GM18951 (cell line): ENCODE measurements at regions not wholly inside any gene's neighbourhood (a gene's known extent, or its start where the extent isn't known, plus 50 kb on each side); places are given as distances from the start of the nearest gene placed in this dataset.

Experiments used
- POLR2A ChIP-seq: IDR thresholded peaks from 4 replicates; pipeline ENCODE4 v1.6.1; 2011; ENCODE audit warnings: mild to moderate bottlenecking; ENCODE audit not compliant: insufficient read length, insufficient read depth; ENCODE audit errors: extremely low read depth
- in situ Hi-C: fragments of 300-500 bp; cut with MboI; formaldehyde crosslinking; loops from one replicate; pipeline ENCODE4 v1.12.0; 2022; ENCODE audit warnings: low sequenced_read_pairs, mixed read lengths, inconsistent platforms; ENCODE audit not compliant: unreplicated experiment

DNA sequence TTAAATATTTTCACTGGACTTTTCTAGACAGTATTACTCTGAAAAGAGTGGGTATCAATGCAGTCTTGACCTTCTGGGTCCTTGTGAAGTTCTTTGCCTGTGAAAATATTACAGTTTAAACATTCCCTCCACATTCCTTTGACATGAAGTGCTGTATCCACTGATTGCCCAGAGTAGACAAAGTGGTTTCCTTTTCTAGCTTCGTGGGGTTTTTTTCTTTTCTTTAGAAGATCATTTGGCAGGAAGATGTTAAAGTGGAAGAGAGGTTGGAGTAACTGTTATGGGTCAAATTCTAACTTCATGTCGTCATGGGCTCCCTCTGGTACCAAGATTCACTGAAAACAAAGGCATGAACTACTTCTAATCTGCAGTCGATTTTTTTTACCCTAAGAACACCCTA lies 496.9 kb downstream of the EPHA4 start:
- in situ Hi-C loops = no loop called here
- no peak for TF ChIP-seq POLR2A

DNA sequence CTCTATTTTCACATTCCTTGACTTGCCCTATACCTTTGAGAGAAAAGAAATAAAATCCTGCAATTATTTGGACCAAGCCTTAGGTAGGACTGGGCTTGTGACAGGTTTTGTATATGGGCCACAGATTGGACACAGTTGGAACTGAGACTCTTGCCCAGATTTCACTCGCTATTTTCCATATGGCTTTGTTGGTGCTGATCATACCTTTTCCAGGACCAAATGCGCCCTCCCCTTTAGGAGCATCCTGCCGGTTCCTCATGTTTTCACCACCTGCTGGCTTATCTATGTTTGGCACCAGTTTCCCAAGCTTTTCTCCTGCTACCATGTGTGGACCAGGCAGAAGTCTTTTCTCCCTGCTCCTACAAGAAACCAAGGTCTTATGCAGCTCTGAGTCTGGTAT lies 494.9 kb downstream of the EPHA4 start:
- in situ Hi-C loops = no loop called here
- TF ChIP-seq POLR2A = no peak

GRCh38 chr2:221077799-221078198 lies 494.3 kb downstream of the EPHA4 start:
- in situ Hi-C loops = no loop called here
- no peak for TF ChIP-seq POLR2A

GRCh38 chr2:221085341-221085900 lies 486.7 kb downstream of the EPHA4 start:
- no peak for TF ChIP-seq POLR2A
- in situ Hi-C loops = no loop called here

DNA sequence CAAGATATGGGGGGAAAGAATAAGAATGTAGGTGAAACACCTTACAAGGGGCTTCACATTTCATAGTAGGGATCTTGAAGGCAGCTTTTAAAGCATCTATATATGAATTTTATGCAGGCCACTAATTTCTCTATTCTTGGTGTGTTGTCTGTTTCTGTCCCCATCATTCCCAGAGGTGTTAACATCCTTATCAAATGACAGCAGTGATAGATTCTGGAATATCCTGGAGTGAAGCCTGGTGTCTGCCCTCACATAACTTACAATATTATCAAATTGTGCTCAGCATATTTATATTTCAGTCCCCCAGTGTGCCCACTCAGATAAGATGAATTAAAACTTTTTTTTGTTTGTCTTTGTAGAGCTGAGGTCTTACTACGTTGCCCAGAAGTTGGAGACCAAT lies 486.2 kb downstream of the EPHA4 start:
- TF ChIP-seq POLR2A = no peak
- in situ Hi-C loops = no loop called here

DNA sequence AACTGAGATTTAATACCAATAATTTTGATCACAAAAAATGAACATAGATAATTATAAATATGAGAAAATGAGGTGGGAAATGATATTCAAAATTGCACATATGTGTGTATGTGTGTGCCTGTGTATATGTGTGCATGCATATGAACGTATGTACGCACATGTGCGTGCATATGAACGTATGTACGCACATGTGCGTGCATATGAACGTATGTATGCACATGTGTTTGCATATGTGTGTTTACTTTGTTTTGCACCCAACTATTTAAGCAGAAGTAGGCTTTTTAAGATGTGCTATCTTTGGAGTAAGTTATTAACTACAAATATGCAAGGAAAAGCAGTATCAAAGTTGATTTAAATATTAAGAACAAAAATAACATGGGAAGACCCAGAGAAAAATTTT lies 484.3 kb downstream of the EPHA4 start:
- in situ Hi-C loops = no loop called here

GRCh38 chr2:221088506-221088905 lies 483.6 kb downstream of the EPHA4 start:
- in situ Hi-C loops = no loop called here
- no peak for TF ChIP-seq POLR2A

More for the DNA sequence above, 484.3 kb downstream of the EPHA4 start:
- no peak for TF ChIP-seq POLR2A

DNA sequence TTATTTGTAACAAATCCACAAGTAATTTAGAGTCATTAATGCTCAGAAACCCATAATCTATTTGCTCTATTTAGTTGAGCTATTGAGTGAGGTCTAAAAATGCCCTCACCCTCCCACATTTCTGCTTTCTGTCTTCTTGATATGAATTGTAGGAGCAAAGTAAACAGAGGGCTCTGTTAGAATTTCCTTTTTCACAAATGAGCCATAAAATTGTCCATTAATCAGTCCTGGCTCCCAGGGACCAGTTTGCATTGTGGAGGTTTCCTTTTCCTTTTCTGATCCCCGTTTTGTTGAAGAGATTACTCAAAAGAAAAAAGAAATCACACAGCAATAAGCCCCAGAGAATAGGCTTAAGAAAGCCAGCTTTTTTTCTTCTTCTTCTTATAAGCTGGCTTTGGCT lies 476.7 kb downstream of the EPHA4 start:
- no peak for TF ChIP-seq POLR2A
- in situ Hi-C loops = no loop called here

DNA sequence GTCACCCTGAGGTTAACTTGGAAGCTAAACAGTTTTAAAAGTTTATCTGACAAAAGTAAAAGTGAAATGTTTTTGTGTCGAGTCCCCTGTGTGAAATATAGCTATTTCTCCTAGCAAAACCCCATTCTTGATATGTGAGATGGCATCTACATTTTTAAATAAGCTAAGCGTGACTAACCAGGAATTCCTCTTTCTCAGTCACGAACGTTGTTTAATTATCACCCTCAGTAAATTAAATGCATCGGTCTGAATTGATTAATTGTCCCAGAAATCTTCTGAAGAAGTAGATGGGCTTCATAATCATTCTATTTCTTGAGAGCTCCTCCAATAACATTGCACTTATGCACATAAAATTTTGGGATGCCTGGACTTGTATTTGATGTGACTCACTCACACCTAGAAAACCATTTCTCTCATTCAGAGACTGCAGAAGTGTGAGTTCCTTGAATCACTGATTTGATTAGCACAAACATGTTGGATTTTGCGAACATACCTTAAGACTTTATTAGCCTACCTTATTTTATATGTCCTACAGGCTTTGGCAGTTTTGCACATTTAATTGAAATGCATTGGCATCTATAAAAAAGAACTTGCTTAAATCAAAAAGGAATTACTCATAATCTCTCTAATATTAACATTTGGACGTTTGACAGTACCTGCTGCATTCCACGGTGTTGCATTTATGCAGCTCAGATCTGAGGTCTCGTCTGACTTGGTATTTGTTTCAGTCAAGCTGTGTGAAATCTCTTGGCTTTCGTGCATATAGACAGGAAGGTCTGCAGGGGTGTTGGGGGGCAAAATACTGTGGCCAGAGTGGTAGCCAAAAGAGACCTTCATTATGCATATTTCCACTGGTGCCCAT lies 475.2 kb downstream of the EPHA4 start:
- in situ Hi-C loops = no loop called here
- TF ChIP-seq POLR2A = no peak

- TF ChIP-seq POLR2A = no peak
- in situ Hi-C loops = no loop called here
Measured at GRCh38 chr2:221097568-221097915, 474.6 kb downstream of the EPHA4 start.

DNA sequence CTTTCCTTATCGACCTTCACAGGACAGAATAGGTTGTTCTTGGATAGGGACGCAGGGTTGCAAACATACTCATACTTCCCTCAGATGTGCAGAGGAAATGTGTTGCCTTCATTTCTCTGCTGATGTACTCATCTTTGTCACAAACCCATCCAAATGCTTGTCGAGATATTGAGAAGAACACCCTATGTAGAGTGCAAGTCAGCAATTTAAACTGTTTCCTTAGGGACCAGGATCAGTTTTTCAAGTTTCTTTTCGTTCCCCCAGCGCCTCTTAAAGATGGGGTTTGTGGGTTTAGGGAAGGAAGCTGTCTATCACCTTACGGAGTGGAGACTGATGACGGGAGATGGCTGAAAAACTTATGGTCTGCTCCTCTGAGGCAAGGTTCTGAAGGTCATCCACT lies 474.2 kb downstream of the EPHA4 start:
- TF ChIP-seq POLR2A = no peak

GRCh38 chr2:221100467-221101089 lies 471.5 kb downstream of the EPHA4 start:
- no peak for TF ChIP-seq POLR2A

More for the DNA sequence above, 474.2 kb downstream of the EPHA4 start:
- in situ Hi-C loops = no loop called here

GRCh38 chr2:221102896-221103688 lies 469.0 kb downstream of the EPHA4 start:
- in situ Hi-C loops = no loop called here
- TF ChIP-seq POLR2A = no peak

More at GRCh38 chr2:221100467-221101089, 471.5 kb downstream of the EPHA4 start:
- in situ Hi-C loops = no loop called here
